BLaER1 (cell line): ENCODE measurements at regions not wholly inside any gene's neighbourhood (a gene's known extent, or its start where the extent isn't known, plus 50 kb on each side); places are given as distances from the start of the nearest gene placed in this dataset.
"Not testable (repeated sequence)": the region's sequence is repeated elsewhere in the genome, so short reads cannot be mapped to it uniquely, and the experiment has no call there.

ENCODE experiments used
- H3K27ac ChIP-seq: shearing (Covaris generic); formaldehyde crosslinking; 2 replicates; pipeline ENCODE4 v1.8.1; 2022
- H3K27me3 ChIP-seq: shearing (Covaris generic); formaldehyde crosslinking; 2 replicates; pipeline ENCODE4 v1.8.1; 2022
- H3K36me3 ChIP-seq: shearing (Covaris generic); formaldehyde crosslinking; 2 replicates; pipeline ENCODE4 v1.8.1; 2022
- H3K4me1 ChIP-seq: shearing (Covaris generic); formaldehyde crosslinking; 2 replicates; pipeline ENCODE4 v1.8.1; 2022
- H3K4me2 ChIP-seq: shearing (Covaris generic); formaldehyde crosslinking; 2 replicates; pipeline ENCODE4 v1.8.1; 2022
- H3K4me3 ChIP-seq: shearing (Covaris generic); formaldehyde crosslinking; 2 replicates; pipeline ENCODE4 v1.8.1; 2022
- H3K9ac ChIP-seq: shearing (Covaris generic); formaldehyde crosslinking; 2 replicates; pipeline ENCODE4 v1.8.1; 2022
- H3K9me3 ChIP-seq: shearing (Covaris generic); formaldehyde crosslinking; 2 replicates; pipeline ENCODE4 v1.8.1; 2022
- H4K20me1 ChIP-seq: shearing (Covaris generic); formaldehyde crosslinking; 2 replicates; pipeline ENCODE4 v1.8.1; 2022
- Cebpa-rat ChIP-seq: shearing (Covaris generic); IDR thresholded peaks from 2 replicates; pipeline ENCODE4 v1.8.1; 2022

DNA sequence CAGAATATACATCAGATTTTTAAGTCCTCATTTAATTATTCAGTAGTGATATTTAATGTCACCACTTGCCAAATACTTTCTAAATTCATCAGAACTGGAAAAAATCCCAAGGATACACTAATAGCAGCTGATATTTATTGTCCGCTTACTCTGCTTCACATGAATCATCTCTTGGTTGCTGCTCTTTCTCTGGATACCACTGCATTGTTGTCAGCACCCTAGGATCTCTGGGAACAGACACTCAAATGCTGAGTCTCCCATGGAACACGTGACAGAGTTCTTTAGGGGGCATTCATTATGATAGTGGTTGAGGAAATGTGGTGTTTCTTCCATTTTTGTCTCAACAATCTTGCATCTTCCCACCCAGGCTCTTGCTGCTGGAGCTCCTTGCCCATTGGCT lies 318.0 kb downstream of the RFPL4B start:
- TF ChIP-seq Cebpa-rat = no peak
- H3K4me2 ChIP-seq = no peak overlapping the region
- H3K27me3 ChIP-seq = no peaks in the 10 kb centered on the region
- no peak overlapping the region for H3K9ac ChIP-seq
- peaks cover 7% of the 10 kb centered on the region; the same call in 1 of the 2 replicates for H3K9me3 ChIP-seq
- no peak overlapping the region for H3K4me3 ChIP-seq
- H3K36me3 ChIP-seq = no peaks in the 10 kb centered on the region
- H3K27ac ChIP-seq = no peak overlapping the region
- no peaks in the 10 kb centered on the region for H3K4me1 ChIP-seq
- no peaks in the 10 kb centered on the region for H4K20me1 ChIP-seq

- TF ChIP-seq Cebpa-rat = no peak
- no peaks in the 10 kb centered on the region for H3K4me1 ChIP-seq
- H3K9me3 ChIP-seq = peaks cover 7% of the 10 kb centered on the region; the same call in 1 of the 2 replicates
- H3K9ac ChIP-seq = no peak overlapping the region
- H3K27me3 ChIP-seq = no peaks in the 10 kb centered on the region
- no peaks in the 10 kb centered on the region for H4K20me1 ChIP-seq
- no peak overlapping the region for H3K4me2 ChIP-seq
- no peak overlapping the region for H3K27ac ChIP-seq
- H3K36me3 ChIP-seq = no peaks in the 10 kb centered on the region
- no peak overlapping the region for H3K4me3 ChIP-seq
These were observed 318.7 kb downstream of the RFPL4B start for GRCh38 chr6:112665815-112666214.

GRCh38 chr6:112667427-112667826 lies 320.3 kb downstream of the RFPL4B start:
- no peak for TF ChIP-seq Cebpa-rat
- no peak overlapping the region for H3K4me3 ChIP-seq

GRCh38 chr6:112680091-112680490 lies 333.0 kb downstream of the RFPL4B start:
- Histone ChIP-seq H3K4me3 (no peak overlapping the region), H3K36me3 (no peaks in the 10 kb centered on the region), H3K4me1 (no peaks in the 10 kb centered on the region), H3K4me2 (no peak overlapping the region), H3K27me3 (no peaks in the 10 kb centered on the region), H4K20me1 (no peaks in the 10 kb centered on the region), H3K9me3 (no peaks in the 10 kb centered on the region), H3K27ac (no peak overlapping the region), H3K9ac (no peak overlapping the region)
- TF ChIP-seq Cebpa-rat = no peak

More at GRCh38 chr6:112667427-112667826, 320.3 kb downstream of the RFPL4B start:
- Histone ChIP-seq H3K9me3 (peaks cover 7% of the 10 kb centered on the region; the same call in 1 of the 2 replicates), H3K9ac (no peak overlapping the region), H3K4me2 (no peak overlapping the region), H3K27ac (no peak overlapping the region), H3K27me3 (no peaks in the 10 kb centered on the region), H4K20me1 (no peaks in the 10 kb centered on the region), H3K36me3 (no peaks in the 10 kb centered on the region), H3K4me1 (no peaks in the 10 kb centered on the region)

DNA sequence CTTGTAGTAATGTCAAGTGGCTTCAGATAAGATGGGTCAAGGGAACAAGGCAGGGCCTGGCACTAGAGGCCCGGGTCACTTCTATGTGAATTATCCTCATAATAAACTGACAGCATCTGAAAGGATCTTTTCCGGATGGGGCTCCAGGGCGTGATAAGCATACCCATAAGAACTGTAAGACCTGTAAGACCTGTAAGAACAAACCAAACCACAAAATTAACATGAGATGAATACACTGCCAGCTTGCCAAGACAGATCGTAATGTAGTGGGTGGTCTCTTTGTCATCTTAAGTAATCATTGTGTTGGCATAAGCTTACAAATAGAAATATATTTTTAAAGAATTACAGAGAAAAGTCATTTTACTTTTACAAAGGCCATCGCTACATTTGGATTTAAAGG lies 334.9 kb downstream of the RFPL4B start:
- Histone ChIP-seq H3K27me3 (no peaks in the 10 kb centered on the region), H3K4me2 (no peak overlapping the region), H3K27ac (no peak overlapping the region), H3K4me1 (no peaks in the 10 kb centered on the region), H3K9ac (no peak overlapping the region), H4K20me1 (no peaks in the 10 kb centered on the region), H3K36me3 (no peaks in the 10 kb centered on the region), H3K4me3 (no peak overlapping the region), H3K9me3 (no peaks in the 10 kb centered on the region)
- no peak for TF ChIP-seq Cebpa-rat

DNA sequence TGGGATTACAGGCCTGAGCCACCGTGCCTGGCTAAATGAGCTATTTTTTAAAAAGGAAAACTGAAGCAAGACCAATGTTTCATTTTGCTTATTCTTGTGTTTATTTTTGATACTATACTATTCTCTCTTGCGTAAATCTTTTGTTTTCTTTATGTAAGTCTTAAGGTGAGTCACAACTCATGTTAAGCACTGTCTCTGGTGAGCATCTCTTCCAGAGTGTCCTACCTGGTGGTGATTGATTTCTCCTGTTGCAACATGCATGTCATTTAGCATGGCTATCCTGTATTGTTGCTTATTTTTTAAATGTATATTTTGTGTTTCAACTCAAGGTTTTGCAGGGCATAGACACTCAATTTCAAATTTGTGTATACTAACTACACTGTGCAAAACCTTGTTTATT lies 336.0 kb downstream of the RFPL4B start:
- no peak overlapping the region for H3K9ac ChIP-seq
- no peaks in the 10 kb centered on the region for H3K27me3 ChIP-seq
- H3K4me1 ChIP-seq = no peaks in the 10 kb centered on the region
- no peak overlapping the region for H3K4me3 ChIP-seq
- H3K36me3 ChIP-seq = no peaks in the 10 kb centered on the region
- H4K20me1 ChIP-seq = no peaks in the 10 kb centered on the region
- H3K9me3 ChIP-seq = no peaks in the 10 kb centered on the region
- no peak for TF ChIP-seq Cebpa-rat
- no peak overlapping the region for H3K4me2 ChIP-seq
- H3K27ac ChIP-seq = no peak overlapping the region

DNA sequence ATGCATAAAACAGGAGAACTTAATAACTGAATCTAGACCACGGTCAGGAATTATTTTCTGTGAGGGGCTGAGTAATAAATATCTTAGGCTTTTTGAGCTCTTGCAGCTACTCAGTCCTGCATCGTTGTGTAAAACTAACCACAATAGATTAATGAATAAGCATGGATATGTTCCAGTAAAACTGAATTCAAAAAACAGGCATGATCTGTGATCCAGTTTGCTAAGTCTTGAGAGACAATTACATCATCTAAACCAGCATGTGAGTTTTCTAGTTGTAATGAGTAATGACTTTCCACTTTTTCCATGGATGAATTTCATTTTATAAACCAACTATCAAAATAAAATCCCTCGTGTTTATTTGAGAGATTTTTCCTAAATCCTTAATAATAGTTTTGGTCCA lies 336.8 kb downstream of the RFPL4B start:
- Histone ChIP-seq H4K20me1 (no peaks in the 10 kb centered on the region), H3K36me3 (no peaks in the 10 kb centered on the region), H3K27ac (no peak overlapping the region), H3K4me3 (no peak overlapping the region), H3K4me2 (no peak overlapping the region), H3K27me3 (no peaks in the 10 kb centered on the region), H3K9me3 (no peaks in the 10 kb centered on the region), H3K4me1 (no peaks in the 10 kb centered on the region), H3K9ac (no peak overlapping the region)
- TF ChIP-seq Cebpa-rat = no peak

GRCh38 chr6:112685521-112686220 lies 338.5 kb downstream of the RFPL4B start:
- not testable (repeated sequence) for H3K4me2 ChIP-seq, H3K27me3 ChIP-seq, H3K4me3 ChIP-seq, H3K36me3 ChIP-seq, H3K9ac ChIP-seq, H3K4me1 ChIP-seq, H3K9me3 ChIP-seq, H4K20me1 ChIP-seq, H3K27ac ChIP-seq

GRCh38 chr6:112688487-112689165 lies 341.5 kb downstream of the RFPL4B start:
- H3K27ac ChIP-seq, H3K9ac ChIP-seq, H3K9me3 ChIP-seq: not testable (repeated sequence)

GRCh38 chr6:112689183-112689858 lies 342.2 kb downstream of the RFPL4B start:
- not testable (repeated sequence) for H3K36me3 ChIP-seq, H3K27ac ChIP-seq, H3K4me1 ChIP-seq, H3K4me2 ChIP-seq, H3K9me3 ChIP-seq, H3K9ac ChIP-seq, H3K27me3 ChIP-seq, H3K4me3 ChIP-seq, H4K20me1 ChIP-seq

More at GRCh38 chr6:112688487-112689165, 341.5 kb downstream of the RFPL4B start:
- H3K27me3 ChIP-seq, H3K36me3 ChIP-seq, H3K4me1 ChIP-seq, H3K4me3 ChIP-seq, H3K4me2 ChIP-seq, H4K20me1 ChIP-seq: not testable (repeated sequence)
